Astrocyte of the cerebellum (primary cell): ENCODE measurements at regions not wholly inside any gene's neighbourhood (a gene's known extent, or its start where the extent isn't known, plus 50 kb on each side); places are given as distances from the start of the nearest gene placed in this dataset.

ENCODE experiments used
- DNase-seq: peaks from one replicate; pipeline ENCODE4 v3.0.0-alpha.2; 2011; ENCODE audit warnings: low read depth
- H3K4me3 ChIP-seq: 2 replicates; pipeline ENCODE4 v1.5.1; 2011; ENCODE audit warnings: mild to moderate bottlenecking, low read depth, low read length, moderate library complexity
- CTCF ChIP-seq: IDR thresholded peaks from 2 replicates; pipeline ENCODE4 v1.5.1; 2012; ENCODE audit warnings: low read length, low read depth, moderate library complexity, mild to moderate bottlenecking; ENCODE audit errors: missing control alignments
- in situ Hi-C: cut with HindIII; loops from 2 replicates; pipeline ENCODE4 v1.10.0; 2017; ENCODE audit warnings: low sequenced_read_pairs

DNA sequence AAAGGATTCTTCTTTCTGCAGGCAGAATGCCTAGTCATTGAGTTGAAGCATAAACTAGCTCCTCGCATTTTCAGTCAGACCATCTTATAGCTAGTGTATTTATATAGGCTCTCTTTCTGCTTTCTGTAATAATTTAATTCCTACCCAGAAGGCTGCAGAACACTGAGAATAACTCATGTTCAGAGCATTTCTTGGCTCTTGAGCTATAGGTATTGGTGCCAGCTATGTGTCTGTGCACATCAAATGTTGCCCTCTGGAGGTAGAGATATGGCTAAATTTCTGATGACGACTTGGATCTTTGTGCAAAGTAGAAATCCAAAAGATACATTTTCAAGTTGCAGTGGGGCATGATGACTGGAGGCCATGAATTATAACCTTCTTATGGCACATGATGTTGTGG, 336.2 kb upstream of the TPM1 start:
- in situ Hi-C loops = no loop called here
- TF ChIP-seq CTCF = no peak
- no peak overlapping the region for H3K4me3 ChIP-seq
- DNase-seq = no peak

DNA sequence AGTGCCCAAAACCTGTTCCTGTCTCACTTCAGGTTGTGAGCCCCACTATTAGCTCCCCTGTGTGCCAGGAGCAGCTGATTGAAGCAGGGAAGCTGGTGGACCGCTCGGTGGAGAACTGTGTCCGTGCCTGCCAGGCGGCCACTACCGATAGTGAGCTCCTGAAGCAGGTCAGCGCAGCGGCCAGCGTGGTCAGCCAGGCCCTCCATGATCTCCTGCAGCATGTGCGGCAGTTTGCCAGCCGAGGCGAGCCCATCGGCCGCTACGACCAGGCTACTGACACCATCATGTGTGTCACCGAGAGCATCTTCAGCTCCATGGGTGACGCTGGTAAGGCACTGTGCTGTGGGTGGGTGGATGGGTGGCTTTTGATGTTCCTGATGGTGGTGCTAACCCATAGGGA, 334.1 kb upstream of the TPM1 start:
- DNase-seq = no peak
- TF ChIP-seq CTCF = no peak
- in situ Hi-C loops = no loop called here
- no peak overlapping the region for H3K4me3 ChIP-seq

DNA sequence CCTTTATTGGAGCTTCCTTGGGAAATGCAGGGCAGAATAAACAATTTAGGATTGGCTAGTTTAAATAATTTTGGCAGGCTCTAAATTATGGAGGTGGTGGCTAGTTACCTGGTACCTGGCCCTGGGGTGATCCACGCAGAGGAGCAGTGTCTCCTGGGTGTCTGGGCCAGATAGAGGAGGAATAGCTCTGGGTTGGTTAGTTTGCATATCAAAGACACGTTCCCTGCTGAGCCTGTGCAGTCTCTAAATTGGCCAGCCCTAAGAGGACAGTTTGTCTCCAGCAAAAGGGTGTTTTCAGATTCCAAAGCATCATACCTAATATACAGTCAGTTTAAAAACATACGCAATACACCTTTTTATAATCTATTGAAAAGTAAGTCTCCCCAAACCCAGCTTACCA, 333.3 kb upstream of the TPM1 start:
- no peak for TF ChIP-seq CTCF
- H3K4me3 ChIP-seq = no peak overlapping the region
- in situ Hi-C loops = no loop called here
- no peak for DNase-seq

DNA sequence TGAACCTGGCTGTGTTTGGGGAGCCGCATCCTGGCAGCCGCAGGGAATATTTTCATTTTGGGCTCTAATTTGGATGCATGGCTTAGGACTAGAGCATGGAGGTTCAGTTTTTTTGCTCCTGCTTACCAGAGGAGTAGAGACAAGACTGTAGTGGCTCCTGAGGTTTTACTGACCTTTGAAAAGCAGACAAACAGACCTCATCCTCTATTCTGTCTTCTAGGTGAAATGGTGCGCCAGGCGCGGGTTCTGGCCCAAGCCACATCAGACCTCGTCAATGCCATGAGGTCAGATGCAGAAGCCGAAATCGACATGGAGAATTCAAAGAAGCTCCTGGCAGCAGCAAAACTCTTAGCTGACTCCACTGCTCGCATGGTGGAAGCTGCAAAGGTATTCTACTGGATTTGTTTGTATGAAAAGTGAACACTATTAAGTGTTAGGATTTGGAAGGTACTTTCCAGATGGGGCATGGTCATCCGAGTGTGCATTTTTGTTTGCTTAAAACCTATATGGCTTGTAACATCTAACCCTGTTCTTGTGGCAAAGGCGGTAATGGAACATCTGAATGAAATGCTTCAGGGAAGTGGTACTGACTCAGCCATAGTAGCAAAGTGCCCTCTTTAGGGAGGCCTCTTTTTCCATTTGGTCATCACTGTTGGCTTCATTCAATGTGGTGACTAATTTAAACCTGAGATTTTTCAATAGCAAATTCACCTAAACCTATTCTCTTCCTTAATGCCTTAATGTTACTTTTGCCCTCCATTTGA, 330.7 kb upstream of the TPM1 start:
- H3K4me3 ChIP-seq = no peak overlapping the region
- no peak for DNase-seq
- in situ Hi-C loops = no loop called here
- no peak for TF ChIP-seq CTCF

- no peak for DNase-seq
- in situ Hi-C loops = no loop called here
- no peak for TF ChIP-seq CTCF
- H3K4me3 ChIP-seq = no peak overlapping the region
Measured at GRCh38 chr15:62712455-62712839, 330.1 kb upstream of the TPM1 start.

GRCh38 chr15:62715946-62716345, 326.6 kb upstream of the TPM1 start:
- no peak for TF ChIP-seq CTCF
- in situ Hi-C loops = no loop called here
- H3K4me3 ChIP-seq = no peak overlapping the region
- DNase-seq = no peak

GRCh38 chr15:62717496-62717895, 325.1 kb upstream of the TPM1 start:
- no peak for TF ChIP-seq CTCF
- in situ Hi-C loops = no loop called here
- no peak for DNase-seq
- H3K4me3 ChIP-seq = no peak overlapping the region
